ENCODE measurements at regions not wholly inside any gene's neighbourhood (a gene's known extent, or its start where the extent isn't known, plus 50 kb on each side); places are given as distances from the start of the nearest gene placed in this dataset.
"Not testable (repeated sequence)": the region's sequence is repeated elsewhere in the genome, so short reads cannot be mapped to it uniquely, and the experiment has no call there.

- H3F3A ChIP-seq (ENCODE audit: insufficient read depth, low read depth); H3K4me3 ChIP-seq; H2AFZ ChIP-seq; CTCF ChIA-PET; H3K4me2 ChIP-seq; H3K4me1 ChIP-seq (replicated peaks; ENCODE audit: insufficient read depth); H3K9me2 ChIP-seq (ENCODE audit: insufficient read depth); BruUV-seq (replicated peaks); H4K20me1 ChIP-seq (ENCODE audit: insufficient read depth); intact Hi-C loops (cut with micrococcal nuclease; ENCODE audit: unreplicated experiment); POLR2A ChIA-PET (ENCODE audit: unreplicated experiment); H3K36me3 ChIP-seq (ENCODE audit: low read depth); DNase-seq; H3K79me2 ChIP-seq (ENCODE audit: low read depth); H3K27ac ChIP-seq; H3K9me3 ChIP-seq (ENCODE audit: insufficient read depth, low read depth): not testable (repeated sequence)
- H3K27me3 ChIP-seq (ENCODE audit: insufficient read depth, low read depth) = peaks cover 14% of the 10 kb centered on the region
These were observed 56.8 kb downstream of the ATP6V0E2 start for GRCh38 chr7:149930374-149931068.

- BruUV-seq (replicated peaks); H3K4me1 ChIP-seq (replicated peaks; ENCODE audit: insufficient read depth); H2AFZ ChIP-seq; POLR2A ChIA-PET (ENCODE audit: unreplicated experiment); H3K36me3 ChIP-seq (ENCODE audit: low read depth); CTCF ChIA-PET; H3F3A ChIP-seq (ENCODE audit: insufficient read depth, low read depth); H3K9me3 ChIP-seq (ENCODE audit: insufficient read depth, low read depth); H3K4me2 ChIP-seq; intact Hi-C loops (cut with micrococcal nuclease; ENCODE audit: unreplicated experiment); H4K20me1 ChIP-seq (ENCODE audit: insufficient read depth); H3K4me3 ChIP-seq; H3K27ac ChIP-seq; H3K79me2 ChIP-seq (ENCODE audit: low read depth); H3K9me2 ChIP-seq (ENCODE audit: insufficient read depth); DNase-seq: not testable (repeated sequence)
- H3K27me3 ChIP-seq (ENCODE audit: insufficient read depth, low read depth) = peaks cover 32% of the 10 kb centered on the region
These were observed 60.0 kb downstream of the ATP6V0E2 start for GRCh38 chr7:149933776-149934175.

- not testable (repeated sequence) for H3K79me2 ChIP-seq (ENCODE audit: low read depth); BruUV-seq (replicated peaks); H3K9me3 ChIP-seq (ENCODE audit: insufficient read depth, low read depth)
These were observed 73.6 kb downstream of the ATP6V0E2 start for GRCh38 chr7:149947346-149947745.

GRCh38 chr7:149948444-149948843, 74.7 kb downstream of the ATP6V0E2 start:
- DNase-seq; H3K4me1 ChIP-seq (replicated peaks; ENCODE audit: insufficient read depth); H3K4me3 ChIP-seq; CTCF ChIA-PET; POLR2A ChIA-PET (ENCODE audit: unreplicated experiment); BruUV-seq (replicated peaks); H2AFZ ChIP-seq; intact Hi-C loops (cut with micrococcal nuclease; ENCODE audit: unreplicated experiment); H4K20me1 ChIP-seq (ENCODE audit: insufficient read depth); H3K36me3 ChIP-seq (ENCODE audit: low read depth); H3K27ac ChIP-seq; H3K9me3 ChIP-seq (ENCODE audit: insufficient read depth, low read depth); H3K9me2 ChIP-seq (ENCODE audit: insufficient read depth); H3K79me2 ChIP-seq (ENCODE audit: low read depth); H3F3A ChIP-seq (ENCODE audit: insufficient read depth, low read depth); H3K4me2 ChIP-seq: not testable (repeated sequence)
- peaks cover 24% of the 10 kb centered on the region; the same call in 1 of the 2 replicates for H3K27me3 ChIP-seq (ENCODE audit: insufficient read depth, low read depth)

More at GRCh38 chr7:149947346-149947745, 73.6 kb downstream of the ATP6V0E2 start:
- POLR2A ChIA-PET (ENCODE audit: unreplicated experiment); H3K9me2 ChIP-seq (ENCODE audit: insufficient read depth); H3K36me3 ChIP-seq (ENCODE audit: low read depth); H4K20me1 ChIP-seq (ENCODE audit: insufficient read depth); intact Hi-C loops (cut with micrococcal nuclease; ENCODE audit: unreplicated experiment); DNase-seq; H3K4me3 ChIP-seq; CTCF ChIA-PET; H2AFZ ChIP-seq; H3F3A ChIP-seq (ENCODE audit: insufficient read depth, low read depth); H3K27ac ChIP-seq; H3K4me1 ChIP-seq (replicated peaks; ENCODE audit: insufficient read depth); H3K4me2 ChIP-seq: not testable (repeated sequence)
- H3K27me3 ChIP-seq (ENCODE audit: insufficient read depth, low read depth) = peaks cover 28% of the 10 kb centered on the region; the same call in 1 of the 2 replicates

- H2AFZ ChIP-seq; H4K20me1 ChIP-seq (ENCODE audit: insufficient read depth); CTCF ChIA-PET; H3K9me3 ChIP-seq (ENCODE audit: insufficient read depth, low read depth); H3K4me3 ChIP-seq; H3K36me3 ChIP-seq (ENCODE audit: low read depth); H3F3A ChIP-seq (ENCODE audit: insufficient read depth, low read depth); H3K4me1 ChIP-seq (replicated peaks; ENCODE audit: insufficient read depth); H3K9me2 ChIP-seq (ENCODE audit: insufficient read depth); intact Hi-C loops (cut with micrococcal nuclease; ENCODE audit: unreplicated experiment); H3K4me2 ChIP-seq; POLR2A ChIA-PET (ENCODE audit: unreplicated experiment); H3K79me2 ChIP-seq (ENCODE audit: low read depth); DNase-seq; H3K27ac ChIP-seq; BruUV-seq (replicated peaks): not testable (repeated sequence)
- peaks cover 21% of the 10 kb centered on the region; the same call in 1 of the 2 replicates for H3K27me3 ChIP-seq (ENCODE audit: insufficient read depth, low read depth)
These were observed 76.3 kb downstream of the ATP6V0E2 start for GRCh38 chr7:149949863-149950577.

- H2AFZ ChIP-seq; H3K27ac ChIP-seq; H3F3A ChIP-seq (ENCODE audit: insufficient read depth, low read depth); H3K9me2 ChIP-seq (ENCODE audit: insufficient read depth); H4K20me1 ChIP-seq (ENCODE audit: insufficient read depth); BruUV-seq (replicated peaks); H3K4me3 ChIP-seq; intact Hi-C loops (cut with micrococcal nuclease; ENCODE audit: unreplicated experiment); H3K4me1 ChIP-seq (replicated peaks; ENCODE audit: insufficient read depth); H3K36me3 ChIP-seq (ENCODE audit: low read depth); H3K4me2 ChIP-seq; H3K9me3 ChIP-seq (ENCODE audit: insufficient read depth, low read depth); H3K79me2 ChIP-seq (ENCODE audit: low read depth); POLR2A ChIA-PET (ENCODE audit: unreplicated experiment); CTCF ChIA-PET; DNase-seq: not testable (repeated sequence)
- H3K27me3 ChIP-seq (ENCODE audit: insufficient read depth, low read depth) = peaks cover 16% of the 10 kb centered on the region; the same call in 1 of the 2 replicates
These were observed 76.8 kb downstream of the ATP6V0E2 start for GRCh38 chr7:149950578-149950924.

- not testable (repeated sequence) for H3K4me1 ChIP-seq (replicated peaks; ENCODE audit: insufficient read depth)
These were observed 77.8 kb downstream of the ATP6V0E2 start for GRCh38 chr7:149951579-149951978.

More at GRCh38 chr7:149951579-149951978, 77.8 kb downstream of the ATP6V0E2 start:
- H3K9me3 ChIP-seq (ENCODE audit: insufficient read depth, low read depth); intact Hi-C loops (cut with micrococcal nuclease; ENCODE audit: unreplicated experiment); H3K27ac ChIP-seq; H3K9me2 ChIP-seq (ENCODE audit: insufficient read depth); H3K4me3 ChIP-seq; H3K27me3 ChIP-seq (ENCODE audit: insufficient read depth, low read depth); H3K79me2 ChIP-seq (ENCODE audit: low read depth); H4K20me1 ChIP-seq (ENCODE audit: insufficient read depth); H3K4me2 ChIP-seq; DNase-seq; H2AFZ ChIP-seq; H3K36me3 ChIP-seq (ENCODE audit: low read depth); H3F3A ChIP-seq (ENCODE audit: insufficient read depth, low read depth); BruUV-seq (replicated peaks); CTCF ChIA-PET; POLR2A ChIA-PET (ENCODE audit: unreplicated experiment): not testable (repeated sequence)
